Loucy (cell line): ENCODE measurements at regions not wholly inside any gene's neighbourhood (a gene's known extent, or its start where the extent isn't known, plus 50 kb on each side); places are given as distances from the start of the nearest gene placed in this dataset.

Experiments used
- H2AFZ ChIP-seq: fragments of 200-600 bp; sonication (generic); 2 replicates; pipeline ENCODE4 v1.6.0; 2016; ENCODE audit warnings: antibody characterized with exemption, mild to moderate bottlenecking, low read length, moderate library complexity
- H3F3A ChIP-seq: fragments of 200-600 bp; 2 replicates; pipeline ENCODE4 v1.6.0; 2016; ENCODE audit warnings: antibody characterized with exemption, low read depth, mild to moderate bottlenecking
- H3K27me3 ChIP-seq: fragments of 200-600 bp; sonication (generic); 2 replicates; pipeline ENCODE4 v1.6.1; 2014; ENCODE audit warnings: low read length, mild to moderate bottlenecking; ENCODE audit not compliant: insufficient read depth, poor library complexity, severe bottlenecking
- H3K36me3 ChIP-seq: fragments of 200-600 bp; sonication (generic); 2 replicates; pipeline ENCODE4 v1.6.1; 2016; ENCODE audit warnings: low read length; ENCODE audit not compliant: insufficient read depth
- H3K4me1 ChIP-seq: fragments of 200-600 bp; sonication (generic); 2 replicates; pipeline ENCODE4 v1.5.1; 2014; ENCODE audit warnings: low read length, mild to moderate bottlenecking; ENCODE audit not compliant: insufficient read depth, poor library complexity, severe bottlenecking
- H3K4me2 ChIP-seq: fragments of 200-600 bp; sonication (generic); 2 replicates; pipeline ENCODE4 v1.6.0; 2014; ENCODE audit warnings: antibody characterized with exemption, low read length, low read depth, mild to moderate bottlenecking; ENCODE audit not compliant: poor library complexity, severe bottlenecking
- H3K4me3 ChIP-seq: fragments of 200-600 bp; sonication (generic); 2 replicates; pipeline ENCODE4 v1.5.1; 2014; ENCODE audit warnings: low read length, mild to moderate bottlenecking, mixed read lengths; ENCODE audit not compliant: poor library complexity, severe bottlenecking
- H3K79me2 ChIP-seq: fragments of 200-600 bp; sonication (generic); 2 replicates; pipeline ENCODE4 v1.6.1; 2014; ENCODE audit warnings: low read length; ENCODE audit not compliant: insufficient read depth
- H3K9ac ChIP-seq: fragments of 200-600 bp; sonication (generic); 2 replicates; pipeline ENCODE4 v1.6.0; 2014; ENCODE audit warnings: mild to moderate bottlenecking, low read depth, low read length, moderate library complexity; ENCODE audit not compliant: poor library complexity, severe bottlenecking
- H3K9me2 ChIP-seq: fragments of 200-600 bp; sonication (generic); replicated peaks from 2 replicates; pipeline ENCODE4 v1.6.1; 2016; ENCODE audit warnings: low read depth, low read length, mixed read lengths
- H3K9me3 ChIP-seq: fragments of 200-600 bp; sonication (generic); 2 replicates; pipeline ENCODE4 v1.6.1; 2014; ENCODE audit warnings: mild to moderate bottlenecking, antibody characterized with exemption, low read length, low read depth; ENCODE audit not compliant: insufficient read depth
- H4K20me1 ChIP-seq: fragments of 200-600 bp; sonication (generic); 2 replicates; pipeline ENCODE4 v1.6.0; 2014; ENCODE audit warnings: antibody characterized with exemption, low read length, mild to moderate bottlenecking; ENCODE audit not compliant: insufficient read depth, poor library complexity, severe bottlenecking
- EZH2phosphoT487 ChIP-seq: fragments of 200-600 bp; IDR thresholded peaks from 2 replicates; pipeline ENCODE4 v1.6.1; 2018; ENCODE audit warnings: antibody characterized with exemption, mild to moderate bottlenecking, moderate library complexity, borderline replicate concordance
- TF ChIP-seq, protein P1 (sequence below): fragments of 200-600 bp; sonication (generic); conservative IDR thresholded peaks from 2 replicates; pipeline ENCODE4 v1.5.1; 2014; ENCODE audit warnings: mild to moderate bottlenecking, antibody characterized with exemption, low read length

DNA sequence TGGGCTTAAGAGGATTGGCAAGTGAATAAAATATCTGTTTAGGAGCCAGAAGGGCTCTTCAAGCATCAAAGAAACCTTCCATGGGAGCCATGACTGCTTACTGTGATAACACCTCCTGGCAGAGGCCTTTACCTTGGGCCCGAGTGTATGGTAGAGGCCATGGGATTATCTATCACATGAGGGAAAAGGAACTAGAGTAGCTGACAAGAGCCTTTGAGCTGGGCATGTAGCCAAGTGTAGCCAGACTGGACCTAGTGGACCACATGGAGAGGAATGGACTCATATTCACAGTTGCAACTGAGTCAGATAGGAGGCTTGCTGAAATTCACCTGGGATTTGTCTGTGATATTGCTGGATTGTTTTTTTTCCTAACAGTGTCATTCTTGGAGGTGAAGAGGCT is 276.0 kb upstream of the ZFHX3 start:
- Histone ChIP-seq H3K4me1 (no peaks in the 10 kb centered on the region), H3K9me3 (no peaks in the 10 kb centered on the region), H3K9me2 (no peaks in the 10 kb centered on the region), H3K36me3 (no peaks in the 10 kb centered on the region), H4K20me1 (no peaks in the 10 kb centered on the region), H3K4me2 (no peak overlapping the region), H2AFZ (no peak overlapping the region), H3K4me3 (no peak overlapping the region), H3K79me2 (no peaks in the 10 kb centered on the region), H3K27me3 (no peaks in the 10 kb centered on the region), H3F3A (no peaks in the 10 kb centered on the region), H3K9ac (no peak overlapping the region)
- no peak for TF ChIP-seq EZH2phosphoT487
- TF ChIP-seq, protein P1, sequence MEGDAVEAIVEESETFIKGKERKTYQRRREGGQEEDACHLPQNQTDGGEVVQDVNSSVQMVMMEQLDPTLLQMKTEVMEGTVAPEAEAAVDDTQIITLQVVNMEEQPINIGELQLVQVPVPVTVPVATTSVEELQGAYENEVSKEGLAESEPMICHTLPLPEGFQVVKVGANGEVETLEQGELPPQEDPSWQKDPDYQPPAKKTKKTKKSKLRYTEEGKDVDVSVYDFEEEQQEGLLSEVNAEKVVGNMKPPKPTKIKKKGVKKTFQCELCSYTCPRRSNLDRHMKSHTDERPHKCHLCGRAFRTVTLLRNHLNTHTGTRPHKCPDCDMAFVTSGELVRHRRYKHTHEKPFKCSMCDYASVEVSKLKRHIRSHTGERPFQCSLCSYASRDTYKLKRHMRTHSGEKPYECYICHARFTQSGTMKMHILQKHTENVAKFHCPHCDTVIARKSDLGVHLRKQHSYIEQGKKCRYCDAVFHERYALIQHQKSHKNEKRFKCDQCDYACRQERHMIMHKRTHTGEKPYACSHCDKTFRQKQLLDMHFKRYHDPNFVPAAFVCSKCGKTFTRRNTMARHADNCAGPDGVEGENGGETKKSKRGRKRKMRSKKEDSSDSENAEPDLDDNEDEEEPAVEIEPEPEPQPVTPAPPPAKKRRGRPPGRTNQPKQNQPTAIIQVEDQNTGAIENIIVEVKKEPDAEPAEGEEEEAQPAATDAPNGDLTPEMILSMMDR = no peak

DNA sequence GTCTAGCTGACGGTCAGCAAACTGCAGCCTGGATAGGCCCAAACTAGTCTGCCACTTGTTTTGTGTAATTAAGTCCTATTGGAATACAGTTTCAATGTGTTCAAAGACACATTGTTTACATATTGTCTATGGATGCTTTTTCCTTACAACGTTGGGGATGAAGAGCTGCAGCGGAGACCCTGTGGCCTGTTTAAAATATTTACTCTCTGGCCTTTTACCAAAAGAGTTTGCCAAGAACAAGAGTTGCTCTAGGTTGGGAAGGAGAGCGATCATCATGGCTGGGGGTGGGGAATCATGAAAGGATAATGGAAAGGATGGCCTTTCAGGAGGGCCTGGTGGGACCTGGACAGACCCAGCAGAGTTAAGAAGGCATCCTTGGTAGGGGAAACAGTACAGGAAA is 274.9 kb upstream of the ZFHX3 start:
- Histone ChIP-seq H3K27me3 (no peaks in the 10 kb centered on the region), H3F3A (no peaks in the 10 kb centered on the region)
- TF ChIP-seq EZH2phosphoT487 = no peak
- TF ChIP-seq, protein P1 = no peak

DNA sequence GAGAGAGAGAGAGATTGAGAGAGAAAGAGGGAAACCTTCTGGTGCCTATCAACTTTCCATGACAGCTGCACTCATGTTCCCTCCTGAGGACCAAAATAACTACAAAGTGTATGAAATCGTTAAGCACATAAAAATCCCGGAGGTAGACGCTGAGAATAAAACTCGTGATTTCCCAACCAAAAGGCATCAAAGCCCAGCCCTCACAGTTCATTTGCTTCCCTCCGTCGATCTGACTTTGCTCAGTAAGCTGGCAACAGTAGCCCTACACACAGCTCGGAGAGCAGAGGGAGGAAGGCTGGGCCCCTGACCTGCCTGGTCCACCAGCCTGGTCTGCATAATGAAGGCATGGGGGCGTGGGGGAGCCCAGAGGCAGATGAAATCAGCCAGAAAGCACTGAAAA is 273.9 kb upstream of the ZFHX3 start:
- Histone ChIP-seq H3K4me1 (no peaks in the 10 kb centered on the region), H3K36me3 (no peaks in the 10 kb centered on the region), H3K27me3 (no peaks in the 10 kb centered on the region), H4K20me1 (no peaks in the 10 kb centered on the region), H3K9me3 (no peaks in the 10 kb centered on the region), H3K79me2 (no peaks in the 10 kb centered on the region), H3K9ac (no peak overlapping the region), H3K4me3 (no peak overlapping the region), H2AFZ (no peak overlapping the region), H3F3A (no peaks in the 10 kb centered on the region), H3K4me2 (no peak overlapping the region), H3K9me2 (no peaks in the 10 kb centered on the region)
- TF ChIP-seq, protein P1 = no peak
- TF ChIP-seq EZH2phosphoT487 = no peak

More for the DNA sequence above, 274.9 kb upstream of the ZFHX3 start:
- Histone ChIP-seq H3K36me3 (no peaks in the 10 kb centered on the region), H3K4me2 (no peak overlapping the region), H4K20me1 (no peaks in the 10 kb centered on the region), H3K9me3 (no peaks in the 10 kb centered on the region), H3K4me1 (no peaks in the 10 kb centered on the region), H3K9me2 (no peaks in the 10 kb centered on the region), H3K4me3 (no peak overlapping the region), H3K9ac (no peak overlapping the region), H2AFZ (no peak overlapping the region), H3K79me2 (no peaks in the 10 kb centered on the region)
